Suprapubic skin (tissue), 4 donors: ENCODE measurements at regions not wholly inside any gene's neighbourhood (a gene's known extent, or its start where the extent isn't known, plus 50 kb on each side); places are given as distances from the start of the nearest gene placed in this dataset.

Experiments
- DNase-seq, 2 donors: peaks; one replicate each; pipeline ENCODE4 v3.0.0-alpha.2; 2019; ENCODE audit warnings: low spot score in 2 of 2
- H3K27ac ChIP-seq: fragments of 200-600 bp; sonication (generic); one replicate; pipeline ENCODE4 v1.5.1; 2019
- H3K27me3 ChIP-seq: fragments of 200-600 bp; sonication (generic); one replicate; pipeline ENCODE4 v1.5.1; 2019
- H3K36me3 ChIP-seq: fragments of 200-600 bp; sonication (generic); one replicate; pipeline ENCODE4 v1.5.1; 2019
- H3K4me1 ChIP-seq: fragments of 200-600 bp; sonication (generic); one replicate; pipeline ENCODE4 v1.5.1; 2019
- H3K4me3 ChIP-seq: fragments of 200-600 bp; sonication (generic); one replicate; pipeline ENCODE4 v1.5.1; 2019; ENCODE audit warnings: mild to moderate bottlenecking
- H3K9me3 ChIP-seq: fragments of 200-600 bp; sonication (generic); one replicate; pipeline ENCODE4 v1.5.1; 2019
- EP300 ChIP-seq: sonication (generic); formaldehyde crosslinking; IDR thresholded peaks from one replicate; pipeline ENCODE4 v1.6.1; 2017; ENCODE audit warnings: antibody characterized with exemption
- POLR2A ChIP-seq, 2 donors: fragments of 450-650 bp; IDR thresholded peaks; one replicate each; pipeline ENCODE4 v1.6.1; 2017; ENCODE audit warnings: antibody characterized with exemption in 2 of 2, mild to moderate bottlenecking in 2 of 2, moderate library complexity in 2 of 2
- POLR2AphosphoS5 ChIP-seq, 3 donors: sonication (generic); formaldehyde crosslinking; IDR thresholded peaks; one replicate each; pipeline ENCODE4 v1.6.1; 2017; ENCODE audit warnings: antibody characterized with exemption in 3 of 3
- WGBS: methylation state at CpG from one replicate; pipeline ENCODE4 v1.1.5; 2018; 5-methylcytosine and 5-hydroxymethylcytosine counted together
- TF ChIP-seq, protein P1 (sequence below), 2 donors: fragments of 200-600 bp in 1 of 2; fragments of 450-650 bp in 1 of 2; sonication (generic) in 1 of 2; IDR thresholded peaks; one replicate each; pipeline ENCODE4 v1.5.1; 2016 to 2019; ENCODE audit warnings: antibody characterized with exemption in 2 of 2, mild to moderate bottlenecking in 1 of 2, moderate library complexity in 1 of 2

DNA sequence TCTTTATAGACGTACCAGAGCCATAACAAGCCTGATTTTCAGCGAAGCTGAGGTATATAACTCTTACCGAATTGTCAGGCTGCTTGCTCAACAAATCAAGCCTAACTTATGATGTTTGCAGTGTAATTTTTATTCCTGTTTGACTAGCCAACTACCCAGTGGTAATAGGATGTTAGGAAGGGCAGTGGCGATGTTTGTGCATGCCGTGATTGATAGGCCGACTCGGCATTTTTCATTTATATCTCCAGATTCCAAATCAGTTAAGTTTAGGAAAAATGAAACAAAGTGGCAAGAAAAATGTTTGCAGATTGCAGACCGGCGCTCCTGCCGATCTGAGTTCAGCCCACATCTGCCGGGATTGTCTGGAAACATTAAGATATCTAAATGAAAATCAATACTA lies 401.6 kb upstream of the ZNF507 start:
- WGBS: 48% methylated on average over 11 of the region's 11 CpGs
- Histone ChIP-seq H3K4me3 (no peak overlapping the region), H3K27ac (no peak overlapping the region), H3K9me3 (no peaks in the 10 kb centered on the region), H3K27me3 (no peaks in the 10 kb centered on the region), H3K36me3 (no peaks in the 10 kb centered on the region), H3K4me1 (no peaks in the 10 kb centered on the region)
- TF ChIP-seq POLR2A (IDR thresholded peaks at IDR 0.05) (no peak), POLR2AphosphoS5 (IDR thresholded peaks at IDR 0.05) (no peak), EP300 (no peak)
- TF ChIP-seq, protein P1, sequence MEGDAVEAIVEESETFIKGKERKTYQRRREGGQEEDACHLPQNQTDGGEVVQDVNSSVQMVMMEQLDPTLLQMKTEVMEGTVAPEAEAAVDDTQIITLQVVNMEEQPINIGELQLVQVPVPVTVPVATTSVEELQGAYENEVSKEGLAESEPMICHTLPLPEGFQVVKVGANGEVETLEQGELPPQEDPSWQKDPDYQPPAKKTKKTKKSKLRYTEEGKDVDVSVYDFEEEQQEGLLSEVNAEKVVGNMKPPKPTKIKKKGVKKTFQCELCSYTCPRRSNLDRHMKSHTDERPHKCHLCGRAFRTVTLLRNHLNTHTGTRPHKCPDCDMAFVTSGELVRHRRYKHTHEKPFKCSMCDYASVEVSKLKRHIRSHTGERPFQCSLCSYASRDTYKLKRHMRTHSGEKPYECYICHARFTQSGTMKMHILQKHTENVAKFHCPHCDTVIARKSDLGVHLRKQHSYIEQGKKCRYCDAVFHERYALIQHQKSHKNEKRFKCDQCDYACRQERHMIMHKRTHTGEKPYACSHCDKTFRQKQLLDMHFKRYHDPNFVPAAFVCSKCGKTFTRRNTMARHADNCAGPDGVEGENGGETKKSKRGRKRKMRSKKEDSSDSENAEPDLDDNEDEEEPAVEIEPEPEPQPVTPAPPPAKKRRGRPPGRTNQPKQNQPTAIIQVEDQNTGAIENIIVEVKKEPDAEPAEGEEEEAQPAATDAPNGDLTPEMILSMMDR (IDR thresholded peaks at IDR 0.05): no peak
- no peak for DNase-seq

DNA sequence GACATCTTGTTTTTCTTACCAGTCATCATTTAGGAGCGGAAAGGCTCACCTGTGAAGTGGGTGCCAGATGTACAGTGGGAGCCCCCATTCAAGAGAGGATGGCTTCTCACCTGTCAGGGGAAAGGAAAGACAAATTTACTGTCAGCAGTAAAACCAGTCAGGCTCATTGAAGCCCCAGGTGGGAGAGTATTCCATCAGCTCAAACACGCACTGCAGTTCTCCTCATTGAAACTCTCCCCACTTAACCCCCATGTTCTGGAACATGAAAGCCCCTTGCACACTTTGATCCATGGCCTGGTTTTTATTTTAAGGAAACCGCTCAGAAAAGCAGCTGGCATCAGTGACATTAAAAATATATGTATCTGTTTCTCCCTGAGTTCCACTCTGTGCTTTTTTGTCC lies 401.1 kb upstream of the ZNF507 start:
- H3K9me3 ChIP-seq: no peaks in the 10 kb centered on the region
- H3K27me3 ChIP-seq: no peaks in the 10 kb centered on the region
- WGBS: 74% methylated on average over 3 of the region's 3 CpGs
- H3K4me1 ChIP-seq: no peaks in the 10 kb centered on the region
- no peaks in the 10 kb centered on the region for H3K36me3 ChIP-seq
- no peak overlapping the region for H3K27ac ChIP-seq
- no peak overlapping the region for H3K4me3 ChIP-seq
- TF ChIP-seq EP300 (no peak), POLR2AphosphoS5 (IDR thresholded peaks at IDR 0.05) (no peak), POLR2A (IDR thresholded peaks at IDR 0.05) (no peak)
- TF ChIP-seq, protein P1 (IDR thresholded peaks at IDR 0.05): no peak
- DNase-seq: no peak

DNA sequence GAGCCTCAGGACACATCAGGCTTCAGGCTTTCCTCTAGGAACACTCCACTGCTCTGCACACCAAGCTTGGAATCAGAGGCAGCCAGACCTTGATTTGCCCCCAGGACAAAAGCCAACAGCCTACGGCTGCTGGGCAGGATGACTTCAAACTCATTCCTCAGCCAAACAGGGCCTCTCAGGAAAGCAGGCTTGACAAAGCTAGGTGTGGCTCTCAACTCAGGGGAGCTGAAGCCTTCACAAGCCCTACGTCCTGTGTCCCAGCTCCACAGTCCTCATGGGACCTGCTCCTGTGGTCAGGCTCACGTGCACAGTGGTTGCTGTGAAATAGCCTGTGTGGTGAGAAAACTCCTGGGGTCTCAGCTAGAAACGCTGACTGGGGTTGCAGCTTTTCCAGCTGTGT lies 398.9 kb upstream of the ZNF507 start:
- WGBS: 62% methylated on average over 4 of the region's 4 CpGs
- no peak overlapping the region for H3K27ac ChIP-seq

DNA sequence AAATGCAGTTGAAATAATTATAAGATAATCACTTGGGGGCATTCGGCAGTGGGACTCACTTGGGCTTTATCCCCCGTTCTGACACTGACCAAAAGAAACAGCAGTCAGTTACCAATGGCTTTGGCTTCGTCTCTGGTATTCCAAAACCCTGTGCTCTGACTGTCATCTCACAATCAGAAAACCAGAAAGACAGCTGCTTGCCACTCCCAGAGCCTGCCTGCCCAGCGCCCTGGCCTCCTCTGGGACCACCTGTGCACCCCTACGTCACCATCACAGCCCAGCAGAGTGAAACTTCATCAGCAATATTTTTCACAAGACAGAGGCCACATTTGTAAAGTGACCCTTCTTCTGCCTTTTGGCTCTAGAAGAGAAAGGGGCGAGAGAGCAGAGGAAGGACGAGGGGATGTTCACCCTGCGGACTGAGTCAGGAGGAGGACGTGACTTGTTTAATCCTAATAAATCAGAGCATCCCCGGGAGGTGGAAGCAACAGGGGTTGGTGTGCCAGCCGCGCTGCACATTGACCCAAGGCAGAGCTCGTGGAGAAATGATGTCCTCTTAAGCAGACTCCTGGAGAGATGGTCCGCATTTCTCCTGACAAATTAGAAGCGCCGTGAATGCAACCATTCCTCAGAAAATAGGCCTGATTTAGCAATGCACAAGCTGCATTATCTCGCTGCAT lies 397.8 kb upstream of the ZNF507 start:
- Histone ChIP-seq H3K36me3 (no peaks in the 10 kb centered on the region), H3K4me3 (no peak overlapping the region), H3K9me3 (no peaks in the 10 kb centered on the region), H3K4me1 (no peaks in the 10 kb centered on the region), H3K27me3 (no peaks in the 10 kb centered on the region), H3K27ac (no peak overlapping the region)
- 83% methylated on average over 17 of the region's 17 CpGs for WGBS
- DNase-seq: no peak
- TF ChIP-seq, protein P1 (IDR thresholded peaks at IDR 0.05): no peak
- TF ChIP-seq POLR2AphosphoS5 (IDR thresholded peaks at IDR 0.05) (no peak), EP300 (no peak), POLR2A (IDR thresholded peaks at IDR 0.05) (no peak)

More for the DNA sequence above, 398.9 kb upstream of the ZNF507 start:
- Histone ChIP-seq H3K9me3 (no peaks in the 10 kb centered on the region), H3K4me1 (no peaks in the 10 kb centered on the region), H3K4me3 (no peak overlapping the region), H3K36me3 (no peaks in the 10 kb centered on the region), H3K27me3 (no peaks in the 10 kb centered on the region)
- no peak for DNase-seq
- TF ChIP-seq POLR2AphosphoS5 (IDR thresholded peaks at IDR 0.05): no peak
- TF ChIP-seq, protein P1 (IDR thresholded peaks at IDR 0.05): no peak
- no peak for TF ChIP-seq EP300
- TF ChIP-seq POLR2A (IDR thresholded peaks at IDR 0.05): no peak

DNA sequence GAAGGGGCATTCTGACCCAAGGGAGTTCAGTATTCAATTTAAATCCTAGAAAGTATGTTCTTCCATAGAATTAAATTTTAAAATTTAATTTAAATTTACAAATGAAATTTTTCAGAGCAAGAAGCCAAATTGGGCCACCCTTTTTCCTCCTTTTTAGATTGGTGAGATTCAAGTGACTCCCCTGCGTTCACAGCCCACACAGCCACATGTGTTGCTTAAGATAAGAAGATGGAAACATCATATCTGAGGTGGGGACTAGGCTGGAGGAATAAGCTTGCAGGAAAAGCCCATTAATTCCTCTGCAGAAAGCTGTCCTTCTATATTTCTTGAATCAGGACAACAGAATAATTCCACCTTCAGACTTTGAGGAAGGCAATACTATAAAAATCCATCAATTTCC lies 392.7 kb upstream of the ZNF507 start:
- Histone ChIP-seq H3K4me3 (no peak overlapping the region), H3K4me1 (no peaks in the 10 kb centered on the region), H3K27ac (no peak overlapping the region), H3K36me3 (no peaks in the 10 kb centered on the region), H3K9me3 (no peaks in the 10 kb centered on the region), H3K27me3 (no peaks in the 10 kb centered on the region)
- DNase-seq: no peak
- WGBS: 86% methylated on average over 1 of the region's 1 CpG
- TF ChIP-seq POLR2AphosphoS5 (IDR thresholded peaks at IDR 0.05) (no peak), EP300 (no peak), POLR2A (IDR thresholded peaks at IDR 0.05) (no peak)
- TF ChIP-seq, protein P1 (IDR thresholded peaks at IDR 0.05): no peak
